ENCODE measurements at regions not wholly inside any gene's neighbourhood (a gene's known extent, or its start where the extent isn't known, plus 50 kb on each side); places are given as distances from the start of the nearest gene placed in this dataset.

- ChIA-PET POLR2A (no interaction called here), CTCF (no interaction called here)
- no peak overlapping the region for H3K4me3 Mint-ChIP-seq
- H3K27me3 Mint-ChIP-seq (ENCODE audit: low read depth), result no peaks in the 10 kb centered on the region
- H3K27ac Mint-ChIP-seq, result no peak overlapping the region
- no peak for TF ChIP-seq GABPB1 (CRISPR knock-in tag; IDR thresholded peaks at IDR 0.05)
- TF ChIP-seq PREB (CRISPR knock-in tag; IDR thresholded peaks at IDR 0.05; ENCODE audit: borderline replicate concordance), result no peak
- no peak for TF ChIP-seq SOX15 (CRISPR knock-in tag; IDR thresholded peaks at IDR 0.05)
- no peak for TF ChIP-seq ZBTB21 (CRISPR knock-in tag; IDR thresholded peaks at IDR 0.05; ENCODE audit: borderline replicate concordance)
- ATAC-seq, result no peak
- no peaks in the 10 kb centered on the region for H3K36me3 Mint-ChIP-seq
- peaks cover 7% of the 10 kb centered on the region for H3K4me1 Mint-ChIP-seq
- no peaks in the 10 kb centered on the region for H3K9me3 Mint-ChIP-seq
- DNase-seq (ENCODE audit: low spot score), result no peak
These were observed 1892.5 kb upstream of the ADGRL3 start for GRCh38 chr4:59307609-59308008.

DNA sequence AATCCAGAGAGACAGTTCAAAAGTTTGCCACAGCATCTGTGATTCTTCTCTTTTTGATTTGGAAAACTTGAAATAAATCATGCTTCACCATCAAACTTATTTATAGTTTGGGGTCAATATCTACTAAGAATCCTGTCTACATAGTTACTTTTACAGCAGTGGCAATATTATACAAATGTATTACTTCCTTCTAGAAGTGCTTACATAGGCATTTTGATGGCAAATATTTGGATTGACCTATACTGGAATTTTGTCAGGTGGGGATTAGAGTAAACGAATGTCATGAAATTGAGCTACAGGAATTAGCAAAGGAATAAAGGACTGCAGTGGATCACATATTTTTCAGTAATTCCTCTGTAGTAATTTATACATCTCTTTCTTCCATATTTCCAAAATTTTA lies 1885.5 kb upstream of the ADGRL3 start:
- no peak for ATAC-seq
- ChIA-PET POLR2A (no interaction called here), CTCF (no interaction called here)
- Mint-ChIP-seq H3K9me3 (no peaks in the 10 kb centered on the region), H3K27ac (no peak overlapping the region), H3K4me3 (no peak overlapping the region), H3K27me3 (ENCODE audit: low read depth) (no peaks in the 10 kb centered on the region), H3K4me1 (peaks cover 11% of the 10 kb centered on the region), H3K36me3 (no peaks in the 10 kb centered on the region)
- TF ChIP-seq, protein P1, sequence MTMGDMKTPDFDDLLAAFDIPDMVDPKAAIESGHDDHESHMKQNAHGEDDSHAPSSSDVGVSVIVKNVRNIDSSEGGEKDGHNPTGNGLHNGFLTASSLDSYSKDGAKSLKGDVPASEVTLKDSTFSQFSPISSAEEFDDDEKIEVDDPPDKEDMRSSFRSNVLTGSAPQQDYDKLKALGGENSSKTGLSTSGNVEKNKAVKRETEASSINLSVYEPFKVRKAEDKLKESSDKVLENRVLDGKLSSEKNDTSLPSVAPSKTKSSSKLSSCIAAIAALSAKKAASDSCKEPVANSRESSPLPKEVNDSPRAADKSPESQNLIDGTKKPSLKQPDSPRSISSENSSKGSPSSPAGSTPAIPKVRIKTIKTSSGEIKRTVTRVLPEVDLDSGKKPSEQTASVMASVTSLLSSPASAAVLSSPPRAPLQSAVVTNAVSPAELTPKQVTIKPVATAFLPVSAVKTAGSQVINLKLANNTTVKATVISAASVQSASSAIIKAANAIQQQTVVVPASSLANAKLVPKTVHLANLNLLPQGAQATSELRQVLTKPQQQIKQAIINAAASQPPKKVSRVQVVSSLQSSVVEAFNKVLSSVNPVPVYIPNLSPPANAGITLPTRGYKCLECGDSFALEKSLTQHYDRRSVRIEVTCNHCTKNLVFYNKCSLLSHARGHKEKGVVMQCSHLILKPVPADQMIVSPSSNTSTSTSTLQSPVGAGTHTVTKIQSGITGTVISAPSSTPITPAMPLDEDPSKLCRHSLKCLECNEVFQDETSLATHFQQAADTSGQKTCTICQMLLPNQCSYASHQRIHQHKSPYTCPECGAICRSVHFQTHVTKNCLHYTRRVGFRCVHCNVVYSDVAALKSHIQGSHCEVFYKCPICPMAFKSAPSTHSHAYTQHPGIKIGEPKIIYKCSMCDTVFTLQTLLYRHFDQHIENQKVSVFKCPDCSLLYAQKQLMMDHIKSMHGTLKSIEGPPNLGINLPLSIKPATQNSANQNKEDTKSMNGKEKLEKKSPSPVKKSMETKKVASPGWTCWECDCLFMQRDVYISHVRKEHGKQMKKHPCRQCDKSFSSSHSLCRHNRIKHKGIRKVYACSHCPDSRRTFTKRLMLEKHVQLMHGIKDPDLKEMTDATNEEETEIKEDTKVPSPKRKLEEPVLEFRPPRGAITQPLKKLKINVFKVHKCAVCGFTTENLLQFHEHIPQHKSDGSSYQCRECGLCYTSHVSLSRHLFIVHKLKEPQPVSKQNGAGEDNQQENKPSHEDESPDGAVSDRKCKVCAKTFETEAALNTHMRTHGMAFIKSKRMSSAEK (CRISPR knock-in tag; IDR thresholded peaks at IDR 0.05; ENCODE audit: borderline replicate concordance), result no peak
- TF ChIP-seq E2F1 (CRISPR knock-in tag; IDR thresholded peaks at IDR 0.05) (no peak), NFYB (CRISPR knock-in tag; conservative IDR thresholded peaks at IDR 0.05; ENCODE audit: low read depth) (no peak), ELF4 (CRISPR knock-in tag; IDR thresholded peaks at IDR 0.05; ENCODE audit: low read depth) (no peak), OVOL2 (CRISPR knock-in tag; IDR thresholded peaks at IDR 0.05; ENCODE audit: borderline replicate concordance) (no peak), RORB (CRISPR knock-in tag; IDR thresholded peaks at IDR 0.05) (no peak), PREB (CRISPR knock-in tag; IDR thresholded peaks at IDR 0.05; ENCODE audit: borderline replicate concordance) (no peak), KAT7 (CRISPR knock-in tag; IDR thresholded peaks at IDR 0.05; ENCODE audit: borderline replicate concordance) (no peak), ESRRA (CRISPR knock-in tag; IDR thresholded peaks at IDR 0.05; ENCODE audit: borderline replicate concordance) (no peak)
- TF ChIP-seq, protein P2, sequence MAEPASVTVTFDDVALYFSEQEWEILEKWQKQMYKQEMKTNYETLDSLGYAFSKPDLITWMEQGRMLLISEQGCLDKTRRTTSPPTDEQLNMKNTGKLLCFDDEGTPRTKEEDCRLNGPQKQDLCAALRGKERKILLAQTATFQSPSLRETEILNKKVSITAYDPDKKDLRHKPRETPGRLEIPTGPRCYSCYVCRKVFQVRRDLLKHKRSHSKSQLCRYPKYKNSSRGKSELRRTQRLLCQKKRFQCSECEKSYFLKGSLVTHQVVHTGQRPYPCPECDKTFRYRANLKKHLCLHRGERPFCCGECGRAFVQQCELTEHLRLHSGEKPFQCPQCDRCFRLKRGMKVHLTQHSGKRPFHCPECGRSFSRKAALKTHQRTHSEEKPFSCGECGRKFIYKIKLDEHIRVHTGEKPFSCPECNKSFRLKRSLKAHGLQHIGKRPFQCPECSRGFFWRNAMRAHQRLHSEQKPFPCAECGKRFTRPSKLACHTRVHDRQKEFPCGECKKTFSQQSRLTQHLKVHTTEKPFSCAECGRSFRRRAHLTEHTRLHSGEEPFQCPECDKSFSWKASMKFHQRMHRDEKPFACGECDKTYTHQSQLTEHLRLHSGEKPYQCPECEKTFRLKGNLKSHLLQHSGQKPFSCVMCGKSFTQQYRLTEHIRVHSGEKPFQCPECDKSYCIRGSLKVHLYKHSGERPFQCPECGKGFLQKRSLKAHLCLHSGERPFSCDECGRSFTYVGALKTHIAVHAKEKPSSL (CRISPR knock-in tag; conservative IDR thresholded peaks at IDR 0.05), result no peak
- TF ChIP-seq, protein P3, sequence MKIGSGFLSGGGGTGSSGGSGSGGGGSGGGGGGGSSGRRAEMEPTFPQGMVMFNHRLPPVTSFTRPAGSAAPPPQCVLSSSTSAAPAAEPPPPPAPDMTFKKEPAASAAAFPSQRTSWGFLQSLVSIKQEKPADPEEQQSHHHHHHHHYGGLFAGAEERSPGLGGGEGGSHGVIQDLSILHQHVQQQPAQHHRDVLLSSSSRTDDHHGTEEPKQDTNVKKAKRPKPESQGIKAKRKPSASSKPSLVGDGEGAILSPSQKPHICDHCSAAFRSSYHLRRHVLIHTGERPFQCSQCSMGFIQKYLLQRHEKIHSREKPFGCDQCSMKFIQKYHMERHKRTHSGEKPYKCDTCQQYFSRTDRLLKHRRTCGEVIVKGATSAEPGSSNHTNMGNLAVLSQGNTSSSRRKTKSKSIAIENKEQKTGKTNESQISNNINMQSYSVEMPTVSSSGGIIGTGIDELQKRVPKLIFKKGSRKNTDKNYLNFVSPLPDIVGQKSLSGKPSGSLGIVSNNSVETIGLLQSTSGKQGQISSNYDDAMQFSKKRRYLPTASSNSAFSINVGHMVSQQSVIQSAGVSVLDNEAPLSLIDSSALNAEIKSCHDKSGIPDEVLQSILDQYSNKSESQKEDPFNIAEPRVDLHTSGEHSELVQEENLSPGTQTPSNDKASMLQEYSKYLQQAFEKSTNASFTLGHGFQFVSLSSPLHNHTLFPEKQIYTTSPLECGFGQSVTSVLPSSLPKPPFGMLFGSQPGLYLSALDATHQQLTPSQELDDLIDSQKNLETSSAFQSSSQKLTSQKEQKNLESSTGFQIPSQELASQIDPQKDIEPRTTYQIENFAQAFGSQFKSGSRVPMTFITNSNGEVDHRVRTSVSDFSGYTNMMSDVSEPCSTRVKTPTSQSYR (CRISPR knock-in tag; IDR thresholded peaks at IDR 0.05), result no peak
- DNase-seq (ENCODE audit: low spot score), result no peak

Data from WTC11 (cell line).